H1 (cell line): ENCODE measurements at regions not wholly inside any gene's neighbourhood (a gene's known extent, or its start where the extent isn't known, plus 50 kb on each side); places are given as distances from the start of the nearest gene placed in this dataset.

ENCODE experiments used
- BRCA1 ChIP-seq: IDR thresholded peaks from 2 replicates; pipeline ENCODE4 v1.6.1; 2012; ENCODE audit warnings: low read depth, low read length, improper control_type of control experiment
- HDAC2 ChIP-seq, 2 experiments: fragments of 300-600 bp in 1 of 2; sonication (generic) in 1 of 2; IDR thresholded peaks; 2 replicates each; pipeline ENCODE4 v1.6.1; 2011 to 2012; ENCODE audit warnings: low read depth in 2 of 2, low read length in 2 of 2, mild to moderate bottlenecking in 2 of 2, moderate library complexity in 2 of 2, borderline replicate concordance in 1 of 2, inconsistent platforms in 1 of 2
- NRF1 ChIP-seq: IDR thresholded peaks from 2 replicates; pipeline ENCODE4 v1.6.1; 2011; ENCODE audit warnings: mild to moderate bottlenecking, low read depth, low read length, improper control_type of control experiment
- POLR2A ChIP-seq, 2 experiments: IDR thresholded peaks; 1 replicate in 1 of 2; 2 replicates in 1 of 2; pipeline ENCODE4 v1.6.1; 2011; ENCODE audit warnings: low read depth in 2 of 2, low read length in 2 of 2, mild to moderate bottlenecking in 2 of 2; ENCODE audit errors: control extremely low read depth in 1 of 2
- RBBP5 ChIP-seq: IDR thresholded peaks from 2 replicates; pipeline ENCODE4 v1.7.1; 2012; ENCODE audit warnings: low read depth, mild to moderate bottlenecking, inconsistent platforms, low read length, moderate library complexity, borderline replicate concordance
- RFX5 ChIP-seq: IDR thresholded peaks from 2 replicates; pipeline ENCODE4 v1.6.1; 2011; ENCODE audit warnings: low read depth, low read length, improper control_type of control experiment, borderline replicate concordance
- TAF1 ChIP-seq: IDR thresholded peaks from 2 replicates; pipeline ENCODE4 v1.6.1; 2011; ENCODE audit warnings: mild to moderate bottlenecking, low read depth, low read length
- TBP ChIP-seq: IDR thresholded peaks from 2 replicates; pipeline ENCODE4 v1.6.1; 2011; ENCODE audit warnings: low read depth, low read length, improper control_type of control experiment
- ZNF274 ChIP-seq: IDR thresholded peaks from 2 replicates; pipeline ENCODE4 v1.7.0; 2012; ENCODE audit warnings: low read length, borderline replicate concordance; ENCODE audit errors: extremely low read depth
- TF ChIP-seq, protein P1 (sequence below), 3 experiments: IDR thresholded peaks; 1 replicate in 2 of 3; 2 replicates in 1 of 3; pipeline versions ENCODE4 v1.5.1 to v1.6.1; 2011; ENCODE audit warnings: low read length in 3 of 3, mild to moderate bottlenecking in 3 of 3, inconsistent platforms in 2 of 3, low read depth in 1 of 3, moderate library complexity in 1 of 3; ENCODE audit not compliant: insufficient read depth in 1 of 3; ENCODE audit errors: control extremely low read depth in 1 of 3

DNA sequence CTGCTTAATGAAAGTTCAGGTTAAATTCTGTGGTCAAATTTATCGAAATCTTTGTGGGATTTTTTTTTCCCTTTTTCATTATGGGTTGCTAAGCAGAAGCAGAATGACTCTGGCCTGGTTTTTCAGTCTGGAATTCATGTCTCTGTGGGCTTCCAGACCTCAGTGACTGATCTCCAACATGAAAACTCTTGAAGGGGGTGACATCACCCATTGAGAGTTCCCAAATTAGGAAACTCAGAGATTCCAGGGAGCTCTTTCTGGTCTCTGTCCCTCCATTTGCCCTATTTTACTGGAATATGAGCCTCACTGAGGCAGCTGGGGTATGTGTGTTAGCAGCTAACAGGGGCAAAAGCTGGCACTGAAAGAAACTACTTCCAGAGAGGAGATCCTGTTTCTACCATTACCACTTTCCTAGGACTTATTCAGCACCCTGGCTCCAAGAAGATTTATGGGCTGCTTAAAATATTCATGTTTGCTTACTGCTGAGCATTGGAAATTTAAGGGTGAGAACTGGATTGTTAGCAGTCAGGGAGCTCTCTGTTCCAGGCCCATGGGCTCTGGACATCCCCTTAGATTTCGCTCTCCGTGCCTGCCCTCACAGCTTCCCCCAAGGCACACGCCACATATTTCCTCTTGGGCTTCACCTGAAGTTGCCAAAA is 203.4 kb upstream of the SPAG17 start:
- TF ChIP-seq, protein P1, sequence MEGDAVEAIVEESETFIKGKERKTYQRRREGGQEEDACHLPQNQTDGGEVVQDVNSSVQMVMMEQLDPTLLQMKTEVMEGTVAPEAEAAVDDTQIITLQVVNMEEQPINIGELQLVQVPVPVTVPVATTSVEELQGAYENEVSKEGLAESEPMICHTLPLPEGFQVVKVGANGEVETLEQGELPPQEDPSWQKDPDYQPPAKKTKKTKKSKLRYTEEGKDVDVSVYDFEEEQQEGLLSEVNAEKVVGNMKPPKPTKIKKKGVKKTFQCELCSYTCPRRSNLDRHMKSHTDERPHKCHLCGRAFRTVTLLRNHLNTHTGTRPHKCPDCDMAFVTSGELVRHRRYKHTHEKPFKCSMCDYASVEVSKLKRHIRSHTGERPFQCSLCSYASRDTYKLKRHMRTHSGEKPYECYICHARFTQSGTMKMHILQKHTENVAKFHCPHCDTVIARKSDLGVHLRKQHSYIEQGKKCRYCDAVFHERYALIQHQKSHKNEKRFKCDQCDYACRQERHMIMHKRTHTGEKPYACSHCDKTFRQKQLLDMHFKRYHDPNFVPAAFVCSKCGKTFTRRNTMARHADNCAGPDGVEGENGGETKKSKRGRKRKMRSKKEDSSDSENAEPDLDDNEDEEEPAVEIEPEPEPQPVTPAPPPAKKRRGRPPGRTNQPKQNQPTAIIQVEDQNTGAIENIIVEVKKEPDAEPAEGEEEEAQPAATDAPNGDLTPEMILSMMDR (IDR thresholded peaks at IDR 0.05; ENCODE audit: control extremely low read depth in 1 of 3, insufficient read depth in 1 of 3, low read depth in 1 of 3, low read length in 3 of 3), result no peak
- TF ChIP-seq TAF1, result no peak
- no peak for TF ChIP-seq BRCA1
- no peak for TF ChIP-seq NRF1
- no peak for TF ChIP-seq RFX5
- TF ChIP-seq POLR2A (IDR thresholded peaks at IDR 0.05; ENCODE audit: control extremely low read depth in 1 of 2, low read depth in 2 of 2, low read length in 2 of 2), result no peak
- TF ChIP-seq RBBP5, result no peak
- TF ChIP-seq TBP, result no peak
- no peak for TF ChIP-seq ZNF274
- TF ChIP-seq HDAC2 (IDR thresholded peaks at IDR 0.05; ENCODE audit: borderline replicate concordance in 1 of 2, low read depth in 2 of 2, low read length in 2 of 2), result no peak
